HG02852 (cell line): ENCODE measurements at regions not wholly inside any gene's neighbourhood (a gene's known extent, or its start where the extent isn't known, plus 50 kb on each side); places are given as distances from the start of the nearest gene placed in this dataset.
"Not testable (repeated sequence)": the region's sequence is repeated elsewhere in the genome, so short reads cannot be mapped to it uniquely, and the experiment has no call there.

Experiments
- ATAC-seq: cut with Tn5 transposase; IDR thresholded peaks from one replicate; pipeline ENCODE4 v1.9.1; 2021; ENCODE audit warnings: mild to moderate bottlenecking, moderate library complexity; ENCODE audit not compliant: unreplicated experiment

- ATAC-seq, result no peak
Observed at GRCh38 chr12:58009405-58010195, 68.2 kb downstream of the ATP23 start.

DNA sequence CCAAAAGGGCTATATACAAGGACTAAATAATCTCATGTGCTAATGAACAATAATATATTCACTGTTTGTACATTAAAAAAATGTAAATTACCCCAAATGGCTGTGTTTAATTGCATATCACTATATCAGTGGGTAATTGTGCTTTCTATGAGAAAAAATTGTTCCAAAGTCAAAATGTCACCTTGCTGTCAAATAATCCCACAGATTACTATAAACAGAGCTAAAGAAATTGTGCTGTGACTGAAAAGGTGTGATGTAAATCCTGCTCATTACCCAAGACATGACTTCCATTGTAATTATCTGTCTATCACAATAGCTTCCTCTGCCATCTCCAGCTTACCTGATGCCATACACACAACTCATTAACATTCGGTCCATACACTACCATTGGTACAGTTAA, 70.3 kb downstream of the ATP23 start:
- ATAC-seq, result no peak

DNA sequence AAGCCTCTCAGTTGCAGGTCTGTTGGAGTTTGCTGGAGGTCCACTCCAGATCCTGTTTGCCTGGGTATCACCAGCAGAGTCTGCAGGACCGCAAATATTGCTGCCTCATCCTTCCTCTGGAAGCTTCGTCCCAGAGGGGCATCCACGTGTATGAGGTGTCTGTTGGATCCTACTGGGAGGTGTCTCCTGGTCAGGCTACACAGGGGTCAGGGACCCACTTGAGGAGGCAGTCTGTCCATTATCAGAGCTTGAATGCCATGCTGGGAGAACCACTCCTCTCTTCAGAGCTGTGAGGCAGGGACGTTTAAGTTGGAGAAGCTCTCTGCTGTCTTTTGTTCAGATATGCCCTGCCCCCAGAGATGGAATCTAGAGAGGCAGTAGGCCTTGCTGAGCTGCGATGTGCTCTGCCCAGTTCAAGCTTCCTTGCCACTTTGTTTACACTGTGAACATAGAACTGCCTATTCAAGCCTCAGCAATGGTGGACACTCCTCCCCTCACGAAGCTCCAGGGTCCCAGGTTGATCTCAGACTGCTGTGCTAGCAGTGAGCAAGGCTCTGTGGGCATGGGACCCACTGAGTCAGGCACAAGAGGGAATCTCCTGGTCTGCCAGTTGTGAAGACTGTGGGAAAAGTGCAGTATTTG, 81.1 kb downstream of the ATP23 start:
- not testable (repeated sequence) for ATAC-seq

- ATAC-seq, result no peak
Observed at GRCh38 chr12:58025431-58025830, 84.1 kb downstream of the ATP23 start.

DNA sequence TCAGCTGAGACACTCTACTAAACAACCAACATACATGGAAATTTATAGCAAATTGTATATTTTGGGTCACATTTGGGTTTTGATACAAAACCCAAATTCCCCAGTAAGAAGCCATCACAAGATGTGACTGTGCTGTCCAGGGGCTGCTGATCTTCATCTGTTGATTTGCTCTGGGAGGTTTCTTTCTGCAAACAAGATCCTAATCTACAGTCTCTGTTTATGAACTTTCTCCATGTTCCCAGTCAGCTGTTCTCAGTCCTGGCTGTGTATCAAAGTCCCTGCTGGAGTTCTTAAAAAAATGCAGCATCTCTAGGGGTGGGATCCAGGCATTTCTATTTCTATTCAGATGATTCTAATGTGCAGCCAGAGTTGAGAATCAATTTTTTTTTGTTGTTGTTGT, 85.1 kb downstream of the ATP23 start:
- ATAC-seq, result no peak

- no peak for ATAC-seq
Observed at GRCh38 chr12:58026897-58027891, 85.8 kb downstream of the ATP23 start.

- no peak for ATAC-seq
Observed at GRCh38 chr12:58028294-58028693, 86.9 kb downstream of the ATP23 start.

DNA sequence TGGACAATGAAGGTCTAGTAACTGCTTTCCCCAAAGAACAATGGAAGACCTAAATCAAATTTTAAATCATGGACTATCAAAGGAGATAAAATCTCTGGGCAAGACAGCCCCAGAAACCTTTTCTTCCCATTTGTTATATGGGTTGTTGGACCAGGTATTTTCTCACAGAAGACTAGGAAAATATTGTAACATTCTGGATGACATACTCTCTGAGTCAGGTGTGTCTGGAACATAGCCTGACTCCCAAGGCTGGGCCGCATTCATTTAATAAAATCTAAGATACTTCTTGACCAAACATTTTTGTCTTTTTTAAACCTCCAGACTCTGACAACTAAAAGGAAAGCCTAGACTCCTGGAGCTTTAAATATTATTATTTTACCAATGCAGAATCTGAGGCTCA, 87.9 kb downstream of the ATP23 start:
- no peak for ATAC-seq

GRCh38 chr12:58030566-58031279, 89.4 kb downstream of the ATP23 start:
- no peak for ATAC-seq

DNA sequence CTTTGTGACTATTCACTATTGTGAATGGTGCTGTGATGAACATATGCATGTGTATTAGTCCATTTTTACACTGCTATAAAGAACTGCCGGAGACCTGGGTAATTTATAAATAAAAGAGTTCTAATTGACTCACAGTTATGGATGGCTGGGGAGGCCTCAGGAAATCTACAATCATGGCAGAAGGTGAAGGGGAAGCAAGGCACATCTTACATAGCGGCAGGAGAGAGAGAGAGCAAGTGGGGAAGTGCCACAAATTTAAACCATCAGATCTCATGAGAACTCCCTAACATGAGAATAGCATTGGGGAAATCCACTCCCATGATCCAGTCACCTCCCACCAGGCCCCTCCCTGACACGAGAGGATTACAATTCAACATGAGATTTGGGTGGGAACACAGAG, 90.8 kb downstream of the ATP23 start:
- ATAC-seq, result no peak

DNA sequence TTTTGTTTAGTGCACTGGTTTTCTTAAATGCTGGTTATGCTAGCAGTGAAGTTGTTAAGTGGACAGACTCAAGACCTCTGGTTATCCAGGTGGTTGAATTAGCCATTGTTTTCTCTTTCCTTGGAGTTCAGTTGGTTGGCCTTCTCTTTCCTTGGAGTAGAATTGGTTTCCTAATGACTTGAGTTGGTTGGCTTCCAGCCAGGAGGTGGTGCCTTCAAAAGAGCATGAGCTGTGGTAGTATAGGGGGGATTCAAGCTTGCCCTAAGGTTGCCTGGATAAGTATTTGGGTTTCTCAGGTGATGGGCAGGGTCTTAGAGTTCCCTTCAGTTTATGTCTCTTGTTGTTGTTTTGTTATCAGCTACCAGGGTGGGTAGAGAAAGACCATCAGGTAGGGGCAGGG, 92.5 kb downstream of the ATP23 start:
- no peak for ATAC-seq

DNA sequence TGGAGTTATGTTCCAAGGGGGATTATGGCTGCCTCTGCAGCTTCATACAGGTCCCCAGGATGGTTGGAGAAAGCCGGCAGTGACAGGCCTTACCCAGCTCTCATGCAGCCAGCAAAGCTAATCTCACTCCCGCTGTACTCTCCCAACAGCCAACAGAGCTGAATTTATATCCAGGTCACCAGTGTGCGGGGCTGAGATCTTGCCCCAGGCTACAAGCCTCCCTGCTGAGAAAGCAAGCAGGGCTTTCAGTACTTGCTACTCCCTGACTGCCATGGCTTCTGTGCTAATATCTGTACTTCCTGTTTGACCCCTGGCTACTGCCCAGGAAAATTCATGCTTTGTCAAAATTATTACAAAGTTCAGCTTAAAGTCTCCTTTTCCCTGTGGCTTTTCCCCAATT, 92.9 kb downstream of the ATP23 start:
- no peak for ATAC-seq

DNA sequence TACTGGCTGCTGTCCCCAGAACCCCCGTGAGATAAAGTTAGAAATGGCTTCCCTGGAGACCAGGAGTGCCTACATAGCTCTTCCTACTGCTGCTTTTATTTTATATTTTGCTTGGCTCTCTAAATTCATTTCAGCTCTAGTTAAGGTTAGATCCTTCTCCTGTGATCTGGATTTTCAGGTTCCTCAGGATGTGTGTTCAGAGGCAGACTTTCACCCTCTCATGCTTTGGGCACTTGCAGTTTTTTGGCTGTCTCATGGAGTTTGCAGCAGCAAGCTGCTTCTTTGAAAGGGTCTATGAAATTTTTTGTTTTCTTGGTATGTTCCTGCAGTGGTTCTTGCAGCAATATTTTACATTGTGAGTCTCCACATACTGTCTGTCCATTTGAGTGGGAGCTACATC, 93.3 kb downstream of the ATP23 start:
- no peak for ATAC-seq

DNA sequence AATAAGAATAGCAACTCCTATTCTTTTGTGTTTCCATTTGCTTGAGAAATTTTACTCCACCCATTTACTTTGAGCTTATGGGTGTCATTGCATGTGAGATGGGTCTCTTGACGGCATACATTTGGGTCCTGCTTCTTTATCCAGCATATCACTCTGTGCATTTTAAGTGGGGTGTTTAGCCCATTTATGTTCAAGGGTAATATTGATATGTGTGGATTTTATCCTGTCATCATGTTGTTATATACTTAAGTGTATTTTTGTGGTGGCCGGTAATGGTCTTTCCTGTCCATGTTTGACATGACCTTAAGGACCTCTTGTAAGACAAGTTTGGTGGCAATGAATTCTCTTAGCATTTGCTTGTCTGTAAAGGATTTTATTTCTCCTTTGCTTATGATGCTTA, 100.1 kb downstream of the ATP23 start:
- ATAC-seq, result no peak

DNA sequence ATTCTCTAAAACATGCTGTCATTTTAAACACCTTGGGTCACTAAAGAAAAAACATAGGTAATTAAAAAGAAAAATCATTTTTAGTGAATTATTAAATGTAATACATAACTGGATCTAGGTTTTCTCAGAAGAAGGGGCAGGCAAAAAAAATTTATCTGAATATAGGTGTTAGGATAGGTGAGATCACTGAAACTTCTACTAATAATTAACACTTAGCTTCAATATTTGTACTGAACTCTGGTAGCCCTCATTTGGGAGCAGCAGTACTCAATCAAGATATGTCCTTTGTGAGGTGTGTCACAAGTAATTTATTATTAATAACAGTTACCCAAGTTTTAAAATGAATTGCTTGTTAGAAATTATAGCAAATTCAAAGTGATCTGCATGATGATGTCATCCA, 103.6 kb downstream of the ATP23 start:
- no peak for ATAC-seq

DNA sequence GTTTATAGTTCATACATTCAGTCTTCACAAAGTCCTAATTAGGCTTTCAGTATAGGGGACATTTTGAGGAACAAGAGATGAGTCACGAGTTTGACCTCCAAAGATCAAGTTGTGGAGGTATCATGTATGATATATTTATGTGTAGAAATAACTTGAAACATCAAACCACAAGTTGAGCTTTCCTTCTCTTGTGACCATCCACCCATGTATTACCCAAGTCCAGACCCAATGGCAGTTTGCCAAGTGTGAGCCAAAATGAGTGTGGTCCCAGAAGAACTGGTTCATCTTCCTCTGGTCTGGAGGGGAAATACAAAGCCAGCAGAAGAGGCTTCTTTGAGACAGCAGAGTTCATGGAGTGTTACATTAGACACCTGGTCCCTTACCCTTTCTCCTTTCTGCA, 104.9 kb downstream of the ATP23 start:
- no peak for ATAC-seq

GRCh38 chr12:58051378-58051777, 110.0 kb downstream of the ATP23 start:
- ATAC-seq, result no peak

DNA sequence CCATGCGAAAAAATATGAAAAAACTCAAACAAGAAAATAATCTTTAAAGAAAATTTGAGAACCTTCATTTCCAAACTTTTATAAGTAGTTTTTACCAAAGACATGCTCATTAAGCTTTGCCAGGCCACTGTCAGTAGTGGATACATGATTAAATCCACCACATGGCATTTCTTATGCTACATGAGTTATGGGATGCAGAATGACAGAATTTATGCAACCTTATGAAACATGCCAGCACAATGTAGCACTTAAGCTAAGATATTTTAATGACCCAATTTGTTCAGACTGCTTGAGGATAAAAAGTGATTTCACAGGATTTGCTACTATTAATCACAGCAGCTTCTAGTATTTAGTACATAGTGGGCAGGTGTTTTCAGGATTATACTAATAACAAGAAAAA, 123.3 kb downstream of the ATP23 start:
- ATAC-seq, result no peak

- no peak for ATAC-seq
Observed at GRCh38 chr12:58066296-58066695, 124.9 kb downstream of the ATP23 start.

DNA sequence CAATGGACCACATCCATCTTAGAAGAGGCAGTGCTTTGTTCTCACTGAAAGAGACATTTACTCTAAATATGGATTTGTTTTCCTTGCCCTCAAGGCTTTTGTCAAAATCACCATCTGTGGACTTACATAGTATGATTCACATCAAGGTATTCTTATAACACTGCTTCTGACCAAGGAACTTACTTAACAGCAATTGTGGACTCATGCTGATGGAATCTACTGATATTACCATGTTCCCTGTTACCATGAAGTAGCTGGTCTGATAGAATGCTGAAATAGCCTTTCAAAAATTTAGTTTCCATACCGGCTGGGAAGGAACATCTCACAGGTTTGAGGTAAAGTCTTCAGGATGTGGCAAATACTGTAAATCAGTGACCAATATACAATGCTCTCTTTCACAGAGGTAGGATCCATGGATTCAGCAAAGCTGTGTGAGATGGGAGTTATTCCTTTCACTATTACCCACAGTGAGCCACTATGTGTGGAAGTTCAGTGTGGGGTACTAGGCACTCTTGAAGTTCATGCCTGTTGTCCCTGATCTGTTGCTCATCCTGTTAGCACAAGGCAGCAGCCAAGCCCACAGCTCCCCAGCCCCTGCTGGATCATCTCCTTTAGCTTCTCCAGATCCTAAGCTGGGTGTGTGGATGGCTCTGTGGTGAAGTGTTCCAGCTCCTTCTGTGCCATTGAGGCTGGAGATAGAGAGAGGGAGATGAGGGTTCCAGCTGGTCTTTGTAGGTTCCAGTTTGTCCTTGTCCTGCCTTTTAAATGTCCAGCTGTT, 126.4 kb downstream of the ATP23 start:
- ATAC-seq, result no peak
